ENCODE measurements at regions not wholly inside any gene's neighbourhood (a gene's known extent, or its start where the extent isn't known, plus 50 kb on each side); places are given as distances from the start of the nearest gene placed in this dataset.

DNA sequence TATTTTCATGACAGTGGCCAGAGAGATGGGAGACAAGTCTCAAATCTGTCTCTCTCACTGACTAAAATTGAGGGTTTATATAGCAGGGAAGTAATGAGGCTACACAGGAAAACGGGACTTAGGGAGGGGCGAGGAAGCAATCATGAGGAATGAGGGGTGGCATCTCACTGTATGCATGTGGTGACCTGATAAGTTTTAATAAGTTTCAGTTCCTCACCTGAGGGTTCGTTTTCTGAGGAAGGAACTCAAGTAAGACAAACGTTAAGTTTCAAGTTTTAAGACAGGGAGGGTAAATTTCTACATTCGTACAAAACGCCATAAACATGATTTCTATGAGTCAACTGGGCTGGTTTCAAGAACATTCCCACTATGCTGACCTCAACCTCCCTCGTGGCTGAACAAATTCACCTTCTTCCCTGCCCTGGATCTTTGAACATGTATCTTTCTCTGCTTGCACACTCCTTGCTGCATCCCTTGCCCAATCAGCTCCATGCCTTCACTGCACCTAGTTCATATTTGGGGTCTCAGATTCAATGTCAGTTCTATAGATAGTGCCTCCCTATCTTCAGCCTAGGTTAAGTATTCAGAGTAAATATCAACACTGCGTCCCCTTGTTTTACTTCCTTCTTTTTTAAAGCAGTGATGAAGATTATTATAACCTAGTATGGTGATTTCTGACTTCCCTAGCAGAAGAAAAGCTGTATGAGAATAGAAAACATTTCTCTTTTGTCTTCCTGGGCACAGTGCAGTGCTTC, 53.3 kb upstream of the CNTNAP5 start:
- intact Hi-C loops (cut with micrococcal nuclease), result no loop called here

More for the DNA sequence above, 53.3 kb upstream of the CNTNAP5 start:
- no peaks in the 10 kb centered on the region for H3K27me3 Mint-ChIP-seq (ENCODE audit: insufficient read depth, unreplicated experiment)
- ChIA-PET POLR2A (no interaction called here), CTCF (no interaction called here)
- no peak overlapping the region for H3K27ac Mint-ChIP-seq (ENCODE audit: low read depth, unreplicated experiment)
- no peak overlapping the region for H3K4me3 Mint-ChIP-seq (ENCODE audit: unreplicated experiment)
- no peak for DNase-seq (ENCODE audit: unreplicated experiment)
- peaks cover 2% of the 10 kb centered on the region for H3K4me1 Mint-ChIP-seq (ENCODE audit: insufficient read depth, unreplicated experiment)
- TF ChIP-seq, protein P1, sequence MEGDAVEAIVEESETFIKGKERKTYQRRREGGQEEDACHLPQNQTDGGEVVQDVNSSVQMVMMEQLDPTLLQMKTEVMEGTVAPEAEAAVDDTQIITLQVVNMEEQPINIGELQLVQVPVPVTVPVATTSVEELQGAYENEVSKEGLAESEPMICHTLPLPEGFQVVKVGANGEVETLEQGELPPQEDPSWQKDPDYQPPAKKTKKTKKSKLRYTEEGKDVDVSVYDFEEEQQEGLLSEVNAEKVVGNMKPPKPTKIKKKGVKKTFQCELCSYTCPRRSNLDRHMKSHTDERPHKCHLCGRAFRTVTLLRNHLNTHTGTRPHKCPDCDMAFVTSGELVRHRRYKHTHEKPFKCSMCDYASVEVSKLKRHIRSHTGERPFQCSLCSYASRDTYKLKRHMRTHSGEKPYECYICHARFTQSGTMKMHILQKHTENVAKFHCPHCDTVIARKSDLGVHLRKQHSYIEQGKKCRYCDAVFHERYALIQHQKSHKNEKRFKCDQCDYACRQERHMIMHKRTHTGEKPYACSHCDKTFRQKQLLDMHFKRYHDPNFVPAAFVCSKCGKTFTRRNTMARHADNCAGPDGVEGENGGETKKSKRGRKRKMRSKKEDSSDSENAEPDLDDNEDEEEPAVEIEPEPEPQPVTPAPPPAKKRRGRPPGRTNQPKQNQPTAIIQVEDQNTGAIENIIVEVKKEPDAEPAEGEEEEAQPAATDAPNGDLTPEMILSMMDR (IDR thresholded peaks at IDR 0.05; ENCODE audit: unreplicated experiment), result no peak
- no TSS peak for BruUV-seq (replicated peaks)
- H3K36me3 Mint-ChIP-seq (ENCODE audit: insufficient read depth, unreplicated experiment), result no peaks in the 10 kb centered on the region
- peaks cover 10% of the 10 kb centered on the region for H3K9me3 Mint-ChIP-seq (ENCODE audit: unreplicated experiment)

Measured in MCF 10A (cell line).